Peyer's patch (tissue), 4 donors: ENCODE measurements at regions not wholly inside any gene's neighbourhood (a gene's known extent, or its start where the extent isn't known, plus 50 kb on each side); places are given as distances from the start of the nearest gene placed in this dataset.

Experiments used
- DNase-seq, 3 donors: peaks; one replicate each; pipeline ENCODE4 v3.0.0-alpha.2; 2017 to 2019
- H3K27ac ChIP-seq, 4 donors: fragments of 200-600 bp; sonication (generic); one replicate each; pipeline ENCODE4 v1.5.1; 2016 to 2019
- H3K27me3 ChIP-seq, 2 donors: fragments of 200-600 bp; sonication (generic); one replicate each; pipeline ENCODE4 v1.5.1; 2019
- H3K36me3 ChIP-seq, 3 donors: fragments of 200-600 bp; sonication (generic); one replicate each; pipeline ENCODE4 v1.5.1; 2016 to 2019
- H3K4me1 ChIP-seq, 4 donors: fragments of 200-600 bp; sonication (generic); one replicate each; pipeline ENCODE4 v1.5.1; 2016 to 2019
- H3K4me3 ChIP-seq, 4 donors: fragments of 200-600 bp; sonication (generic); 1 replicate in 3 of 4; 2 replicates in 1 of 4; pipeline ENCODE4 v1.5.1; 2016 to 2019; ENCODE audit warnings: mild to moderate bottlenecking in 1 of 4
- H3K9me3 ChIP-seq, 4 donors: fragments of 200-600 bp; sonication (generic); one replicate each; pipeline ENCODE4 v1.5.1; 2016 to 2019; ENCODE audit warnings: mild to moderate bottlenecking in 1 of 4
- POLR2A ChIP-seq, 2 donors: fragments of 450-650 bp; IDR thresholded peaks; one replicate each; pipeline ENCODE4 v1.5.1; 2017; ENCODE audit warnings: antibody characterized with exemption in 2 of 2, mild to moderate bottlenecking in 2 of 2, moderate library complexity in 2 of 2
- TF ChIP-seq, protein P1 (sequence below), 6 experiments: fragments of 450-650 bp in 4 of 6; fragments of 200-600 bp in 2 of 6; sonication (generic) in 1 of 6; IDR thresholded peaks; one replicate each; pipeline ENCODE4 v1.5.1; 2017 to 2019; ENCODE audit warnings: antibody characterized with exemption in 6 of 6, mild to moderate bottlenecking in 3 of 6, moderate library complexity in 1 of 6

DNA sequence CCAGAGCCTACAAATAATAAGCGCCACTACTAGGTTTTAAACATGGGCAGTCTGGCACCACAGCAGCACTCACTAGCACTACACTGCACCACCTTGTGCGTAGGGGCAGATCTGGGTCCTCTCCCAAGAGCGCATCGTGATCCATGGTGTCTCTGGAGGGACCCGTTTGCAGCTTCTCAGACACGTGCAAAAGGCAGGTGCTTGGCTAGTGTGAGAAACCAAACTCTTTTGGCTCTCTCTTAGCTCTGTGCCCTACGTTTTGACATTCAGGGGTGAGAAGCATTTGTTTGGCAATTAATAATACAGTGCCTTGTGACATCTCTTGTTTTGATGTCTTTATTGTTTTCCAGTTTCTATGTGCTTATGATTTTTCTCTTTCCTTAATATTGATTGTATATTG, 75.4 kb upstream of the EGFLAM start:
- no peaks in the 10 kb centered on the region for H3K36me3 ChIP-seq
- H3K4me3 ChIP-seq = no peak overlapping the region
- no peak overlapping the region for H3K27ac ChIP-seq
- no peaks in the 10 kb centered on the region for H3K4me1 ChIP-seq
- H3K9me3 ChIP-seq = no peaks in the 10 kb centered on the region
- no peak for DNase-seq
- no peak for TF ChIP-seq POLR2A (IDR thresholded peaks at IDR 0.05)
- TF ChIP-seq, protein P1, sequence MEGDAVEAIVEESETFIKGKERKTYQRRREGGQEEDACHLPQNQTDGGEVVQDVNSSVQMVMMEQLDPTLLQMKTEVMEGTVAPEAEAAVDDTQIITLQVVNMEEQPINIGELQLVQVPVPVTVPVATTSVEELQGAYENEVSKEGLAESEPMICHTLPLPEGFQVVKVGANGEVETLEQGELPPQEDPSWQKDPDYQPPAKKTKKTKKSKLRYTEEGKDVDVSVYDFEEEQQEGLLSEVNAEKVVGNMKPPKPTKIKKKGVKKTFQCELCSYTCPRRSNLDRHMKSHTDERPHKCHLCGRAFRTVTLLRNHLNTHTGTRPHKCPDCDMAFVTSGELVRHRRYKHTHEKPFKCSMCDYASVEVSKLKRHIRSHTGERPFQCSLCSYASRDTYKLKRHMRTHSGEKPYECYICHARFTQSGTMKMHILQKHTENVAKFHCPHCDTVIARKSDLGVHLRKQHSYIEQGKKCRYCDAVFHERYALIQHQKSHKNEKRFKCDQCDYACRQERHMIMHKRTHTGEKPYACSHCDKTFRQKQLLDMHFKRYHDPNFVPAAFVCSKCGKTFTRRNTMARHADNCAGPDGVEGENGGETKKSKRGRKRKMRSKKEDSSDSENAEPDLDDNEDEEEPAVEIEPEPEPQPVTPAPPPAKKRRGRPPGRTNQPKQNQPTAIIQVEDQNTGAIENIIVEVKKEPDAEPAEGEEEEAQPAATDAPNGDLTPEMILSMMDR (IDR thresholded peaks at IDR 0.05) = no peak
- H3K27me3 ChIP-seq = no peaks in the 10 kb centered on the region

DNA sequence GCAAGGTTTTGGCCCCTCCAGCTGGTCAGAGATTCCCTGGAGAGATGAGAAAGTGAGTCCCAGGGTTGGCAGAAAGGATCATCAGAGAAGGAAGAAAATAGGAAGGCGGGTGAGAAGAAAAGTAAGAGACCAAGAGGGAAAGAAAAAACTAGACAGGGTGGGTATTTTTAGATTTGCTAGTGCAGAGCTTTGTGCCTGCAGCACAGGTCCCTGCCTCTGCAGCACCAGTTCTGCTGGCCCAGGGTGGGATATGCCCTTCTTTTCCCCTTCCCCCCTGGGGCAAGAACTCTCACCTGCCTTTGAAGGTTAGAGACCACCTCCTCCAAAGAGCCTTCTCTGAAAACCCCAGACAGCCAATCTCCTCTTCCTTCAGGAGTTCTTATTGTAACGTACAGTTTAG, 90.3 kb upstream of the EGFLAM start:
- Histone ChIP-seq H3K4me3 (no peak overlapping the region), H3K36me3 (no peaks in the 10 kb centered on the region), H3K4me1 (no peaks in the 10 kb centered on the region), H3K9me3 (no peaks in the 10 kb centered on the region), H3K27ac (no peak overlapping the region), H3K27me3 (no peaks in the 10 kb centered on the region)
- TF ChIP-seq, protein P1 (IDR thresholded peaks at IDR 0.05) = no peak
- TF ChIP-seq POLR2A (IDR thresholded peaks at IDR 0.05) = no peak
- DNase-seq = no peak

DNA sequence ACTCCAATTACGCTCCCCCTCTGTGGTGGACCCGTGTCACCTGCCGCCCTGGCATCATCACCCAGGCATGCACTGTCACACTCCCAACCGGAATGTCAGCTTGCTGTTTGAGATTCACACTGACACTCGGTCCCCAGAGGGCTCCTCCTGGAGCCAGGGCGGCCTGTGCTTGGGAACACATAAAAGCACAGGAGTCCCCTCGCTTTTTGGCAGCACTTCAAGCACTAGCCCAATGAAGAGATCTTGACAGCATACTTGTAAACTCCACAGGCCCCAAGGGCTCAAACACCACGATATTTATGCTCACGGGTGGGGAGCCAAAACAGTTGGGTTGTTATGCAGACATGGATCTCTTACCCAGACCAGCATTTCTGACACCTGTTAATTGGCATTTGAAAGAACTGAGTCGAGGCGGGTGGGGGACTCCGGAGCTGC, 90.8 kb upstream of the EGFLAM start:
- Histone ChIP-seq H3K4me3 (no peak overlapping the region), H3K9me3 (no peaks in the 10 kb centered on the region), H3K27me3 (no peaks in the 10 kb centered on the region), H3K36me3 (no peaks in the 10 kb centered on the region), H3K27ac (no peak overlapping the region), H3K4me1 (no peaks in the 10 kb centered on the region)
- TF ChIP-seq, protein P1 (IDR thresholded peaks at IDR 0.05) = no peak
- no peak for TF ChIP-seq POLR2A (IDR thresholded peaks at IDR 0.05)
- DNase-seq = no peak

DNA sequence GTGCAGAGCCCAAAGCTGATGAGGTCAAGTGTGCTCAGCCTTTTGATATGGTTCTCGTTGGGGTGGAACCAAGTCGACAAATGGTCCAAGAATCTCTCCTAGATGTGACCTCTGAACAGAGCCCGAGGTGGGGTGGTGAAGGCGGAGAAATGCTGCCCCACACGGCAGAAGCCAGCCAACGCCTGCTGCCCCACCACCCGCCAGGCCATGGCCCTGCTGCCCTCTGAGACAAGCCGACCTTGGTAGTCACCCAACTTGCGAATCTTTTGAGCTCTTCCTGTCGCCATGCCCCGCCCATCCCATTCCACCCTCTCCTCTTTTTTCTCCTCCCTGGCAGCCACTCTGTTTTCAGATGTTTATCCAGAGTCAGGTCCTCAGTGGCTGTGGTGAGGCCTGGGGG, 91.5 kb upstream of the EGFLAM start:
- no peaks in the 10 kb centered on the region for H3K9me3 ChIP-seq
- no peaks in the 10 kb centered on the region for H3K4me1 ChIP-seq
- H3K27me3 ChIP-seq = no peaks in the 10 kb centered on the region
- no peak overlapping the region for H3K4me3 ChIP-seq
- TF ChIP-seq, protein P1 (IDR thresholded peaks at IDR 0.05) = no peak
- no peak for TF ChIP-seq POLR2A (IDR thresholded peaks at IDR 0.05)
- no peaks in the 10 kb centered on the region for H3K36me3 ChIP-seq
- no peak for DNase-seq
- H3K27ac ChIP-seq = no peak overlapping the region

DNA sequence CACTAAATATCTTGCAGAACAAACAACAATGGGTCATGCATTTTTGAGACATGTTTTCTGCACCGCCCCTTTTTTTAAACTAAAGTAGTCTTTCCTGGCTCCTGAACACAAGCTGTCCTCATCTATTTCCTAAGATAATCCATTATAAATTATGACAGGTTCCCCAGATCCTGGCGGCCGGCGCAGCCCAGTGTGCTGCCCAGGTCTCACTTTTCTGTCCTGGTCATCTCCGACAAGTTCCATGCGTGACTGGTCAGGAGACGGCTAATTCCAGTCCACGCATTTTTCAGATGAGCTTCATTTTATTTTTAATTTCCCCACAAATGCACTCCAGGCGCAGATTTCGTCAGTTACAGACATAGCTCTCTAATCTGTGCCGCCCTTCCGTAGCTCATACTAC, 92.9 kb upstream of the EGFLAM start:
- no peak overlapping the region for H3K27ac ChIP-seq
- no peaks in the 10 kb centered on the region for H3K27me3 ChIP-seq
- H3K4me1 ChIP-seq = no peaks in the 10 kb centered on the region
- H3K4me3 ChIP-seq = no peak overlapping the region
- TF ChIP-seq, protein P1 (IDR thresholded peaks at IDR 0.05) = no peak
- no peak for TF ChIP-seq POLR2A (IDR thresholded peaks at IDR 0.05)
- no peaks in the 10 kb centered on the region for H3K36me3 ChIP-seq
- H3K9me3 ChIP-seq = no peaks in the 10 kb centered on the region
- DNase-seq = no peak

DNA sequence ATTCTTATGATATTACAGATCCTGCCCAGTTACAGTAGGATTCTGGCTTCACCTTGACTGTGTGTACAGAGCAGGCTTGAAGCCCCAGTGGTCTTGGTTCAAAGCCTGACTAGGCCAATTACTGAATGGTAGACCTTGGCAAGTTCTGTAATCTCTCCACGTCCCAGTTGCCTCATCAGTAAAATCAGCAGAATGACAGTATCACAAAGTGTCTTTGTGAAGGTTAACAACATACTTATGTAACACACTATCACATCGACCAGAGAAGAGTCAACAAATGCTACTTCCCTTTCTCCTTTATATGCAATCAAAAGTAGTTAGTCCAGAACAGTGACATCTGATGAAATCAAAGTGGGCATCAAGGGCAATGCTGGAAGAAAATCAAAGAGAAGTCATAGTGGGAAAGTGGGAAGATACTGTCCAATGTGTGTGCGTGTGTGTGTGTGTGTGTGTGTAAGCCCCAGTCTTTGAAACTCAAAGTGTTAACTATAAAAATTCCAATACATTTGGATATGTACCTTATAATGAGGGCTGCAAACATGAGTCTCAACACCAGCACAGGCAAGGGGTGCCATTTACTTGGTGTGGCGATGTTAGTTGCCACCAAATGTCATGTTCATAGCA, 93.5 kb upstream of the EGFLAM start:
- no peaks in the 10 kb centered on the region for H3K4me1 ChIP-seq
- H3K36me3 ChIP-seq = no peaks in the 10 kb centered on the region
- no peak for DNase-seq
- H3K27me3 ChIP-seq = no peaks in the 10 kb centered on the region
- no peak overlapping the region for H3K4me3 ChIP-seq
- no peak for TF ChIP-seq POLR2A (IDR thresholded peaks at IDR 0.05)
- TF ChIP-seq, protein P1 (IDR thresholded peaks at IDR 0.05) = no peak
- H3K9me3 ChIP-seq = no peaks in the 10 kb centered on the region
- no peak overlapping the region for H3K27ac ChIP-seq
